Fibroblast of lung (primary cell): ENCODE measurements at regions not wholly inside any gene's neighbourhood (a gene's known extent, or its start where the extent isn't known, plus 50 kb on each side); places are given as distances from the start of the nearest gene placed in this dataset.
A peak's percentile ranks its signal among the peaks of the same experiment; 100 is the strongest.

Source experiments
- DNase-seq, 2 donors: peaks; one replicate each; pipeline versions ENCODE4 v3.0.0 to v3.0.0-alpha.2; 2010; ENCODE audit warnings: low read depth in 2 of 2
- H2AFZ ChIP-seq: 2 replicates; pipeline ENCODE4 v1.5.1; 2012; ENCODE audit warnings: low read length, control low read depth, inconsistent platforms
- H3K27ac ChIP-seq: 2 replicates; pipeline ENCODE4 v1.5.1; 2011; ENCODE audit warnings: low read length, control low read depth; ENCODE audit not compliant: insufficient read depth
- H3K27me3 ChIP-seq: 2 replicates; pipeline ENCODE4 v1.5.1; 2011; ENCODE audit warnings: mild to moderate bottlenecking, low read length; ENCODE audit not compliant: control insufficient read depth, insufficient read depth
- H3K36me3 ChIP-seq: 2 replicates; pipeline ENCODE4 v1.5.1; 2011; ENCODE audit warnings: low read length; ENCODE audit not compliant: control insufficient read depth, insufficient read depth
- H3K4me1 ChIP-seq: 2 replicates; pipeline ENCODE4 v1.5.1; 2011; ENCODE audit warnings: low read length; ENCODE audit not compliant: control insufficient read depth, insufficient read depth; ENCODE audit errors: extremely low read depth
- H3K4me2 ChIP-seq: 2 replicates; pipeline ENCODE4 v1.5.1; 2011; ENCODE audit warnings: low read length, control low read depth; ENCODE audit not compliant: insufficient read depth; ENCODE audit errors: extremely low read depth
- H3K4me3 ChIP-seq, 4 experiments: fragments of 200-600 bp in 1 of 4; sonication (generic) in 1 of 4; replicated peaks in 1 of 4; 2 replicates each; pipeline ENCODE4 v1.5.1; 2011 to 2016; ENCODE audit warnings: low read length in 4 of 4, low read depth in 3 of 4, mild to moderate bottlenecking in 3 of 4, control low read depth in 2 of 4, inconsistent platforms in 1 of 4, mixed read lengths in 1 of 4; ENCODE audit not compliant: insufficient read depth in 1 of 4; ENCODE audit errors: control extremely low read depth in 1 of 4
- H3K79me2 ChIP-seq: 2 replicates; pipeline ENCODE4 v1.5.1; 2012; ENCODE audit warnings: mild to moderate bottlenecking, low read length, inconsistent platforms; ENCODE audit not compliant: control insufficient read depth, insufficient read depth
- H3K9ac ChIP-seq: 2 replicates; pipeline ENCODE4 v1.5.1; 2011; ENCODE audit warnings: mild to moderate bottlenecking, low read length, control low read depth; ENCODE audit not compliant: insufficient read depth
- H3K9me3 ChIP-seq: 2 replicates; pipeline ENCODE4 v1.5.1; 2012; ENCODE audit warnings: low read depth, low read length; ENCODE audit not compliant: control insufficient read depth, insufficient read depth
- H4K20me1 ChIP-seq: 2 replicates; pipeline ENCODE4 v1.5.1; 2011; ENCODE audit warnings: low read length; ENCODE audit not compliant: control insufficient read depth, insufficient read depth; ENCODE audit errors: extremely low read depth
- CTCF ChIP-seq, 2 donors: IDR thresholded peaks in 1 of 2; conservative IDR thresholded peaks in 1 of 2; 1 replicate in 1 of 2; 2 replicates in 1 of 2; pipeline ENCODE4 v1.5.1; 2011 to 2012; ENCODE audit warnings: low read length in 2 of 2, control low read depth in 1 of 2, inconsistent platforms in 1 of 2, low read depth in 1 of 2, mild to moderate bottlenecking in 1 of 2
- EZH2 ChIP-seq: IDR thresholded peaks from 2 replicates; pipeline ENCODE4 v1.5.1; 2012; ENCODE audit warnings: low read length, control low read depth, mild to moderate bottlenecking; ENCODE audit errors: missing control alignments

GRCh38 chr14:89618811-89619551, 201.9 kb upstream of the FOXN3 start:
- H3K9me3 ChIP-seq, result no peaks in the 10 kb centered on the region
- H2AFZ ChIP-seq, result peak overlapping the region; percentile 94
- peak overlapping the region; percentile 98 for H3K4me2 ChIP-seq
- H3K36me3 ChIP-seq, result no peaks in the 10 kb centered on the region
- H4K20me1 ChIP-seq, result no peaks in the 10 kb centered on the region
- peaks cover 8% of the 10 kb centered on the region for H3K4me1 ChIP-seq
- H3K27me3 ChIP-seq, result no peaks in the 10 kb centered on the region
- peak overlapping the region; percentile 84 for H3K27ac ChIP-seq
- TF ChIP-seq CTCF (conservative IDR thresholded peaks at IDR 0.05 in 1 of 2, IDR thresholded peaks at IDR 0.05 in 1 of 2; ENCODE audit: low read depth in 1 of 2, low read length in 2 of 2), result no peak
- H3K9ac ChIP-seq, result peak overlapping the region; percentile 86
- DNase-seq, result peak; percentile 69 to 73
- peaks cover 1% of the 10 kb centered on the region for H3K79me2 ChIP-seq
- H3K4me3 ChIP-seq, result peak overlapping the region; percentile 50 to 96 (median 67)

- peak overlapping the region; percentile 38 to 96 (median 67) for H3K4me3 ChIP-seq
- peak overlapping the region; percentile 91 for H3K4me2 ChIP-seq
- peaks cover 1% of the 10 kb centered on the region for H3K79me2 ChIP-seq
- peak overlapping the region; percentile 86 for H3K9ac ChIP-seq
- H3K27ac ChIP-seq, result peak overlapping the region; percentile 84
- no peaks in the 10 kb centered on the region for H4K20me1 ChIP-seq
- peaks cover 8% of the 10 kb centered on the region for H3K4me1 ChIP-seq
- H3K27me3 ChIP-seq, result no peaks in the 10 kb centered on the region
- TF ChIP-seq CTCF (conservative IDR thresholded peaks at IDR 0.05 in 1 of 2, IDR thresholded peaks at IDR 0.05 in 1 of 2; ENCODE audit: low read depth in 1 of 2, low read length in 2 of 2) (no peak), EZH2 (no peak)
- H3K36me3 ChIP-seq, result no peaks in the 10 kb centered on the region
- H2AFZ ChIP-seq, result peak overlapping the region; percentile 25
- DNase-seq, result peak; percentile 24 to 53
- H3K9me3 ChIP-seq, result no peaks in the 10 kb centered on the region
Observed at GRCh38 chr14:89618330-89618708, 201.3 kb upstream of the FOXN3 start.

GRCh38 chr14:89617481-89618329, 200.7 kb upstream of the FOXN3 start:
- peak overlapping the region; percentile 38 to 96 (median 67) for H3K4me3 ChIP-seq
- H3K9me3 ChIP-seq, result no peaks in the 10 kb centered on the region
- no peaks in the 10 kb centered on the region for H3K36me3 ChIP-seq
- peak overlapping the region; percentile 84 for H3K27ac ChIP-seq
- H3K4me1 ChIP-seq, result peaks cover 8% of the 10 kb centered on the region
- no peaks in the 10 kb centered on the region for H4K20me1 ChIP-seq
- peaks cover 1% of the 10 kb centered on the region for H3K79me2 ChIP-seq
- H3K9ac ChIP-seq, result peak overlapping the region; percentile 40
- peak overlapping the region; percentile 91 for H3K4me2 ChIP-seq
- H3K27me3 ChIP-seq, result no peaks in the 10 kb centered on the region
- TF ChIP-seq CTCF (conservative IDR thresholded peaks at IDR 0.05 in 1 of 2, IDR thresholded peaks at IDR 0.05 in 1 of 2; ENCODE audit: low read depth in 1 of 2, low read length in 2 of 2), result no peak
- no peak for TF ChIP-seq EZH2
- DNase-seq, result peak; percentile 66 to 73
- H2AFZ ChIP-seq, result peak overlapping the region; percentile 65
